ENCODE measurements at regions not wholly inside any gene's neighbourhood (a gene's known extent, or its start where the extent isn't known, plus 50 kb on each side); places are given as distances from the start of the nearest gene placed in this dataset.

GRCh38 chr1:232101231-232101630 is 474.6 kb downstream of the DISC1 start (continued):
- TF ChIP-seq TEAD4 (IDR thresholded peaks at IDR 0.05; ENCODE audit: borderline replicate concordance, insufficient read depth) = no peak

GRCh38 chr1:232096751-232097150 is 470.2 kb downstream of the DISC1 start:
- CTCF ChIA-PET = no interaction called here
- 84% methylated on average over 3 of the region's 3 CpGs for WGBS (ENCODE audit: low lambda C conversion rate)
- POLR2A ChIA-PET = interaction anchor here (0.6 kb wide), 1 partner anchor 1255 kb away, joined by 3 read pairs; no protein-coding TSS in a partner anchor

More at GRCh38 chr1:232096751-232097150, 470.2 kb downstream of the DISC1 start:
- Histone ChIP-seq H3K79me2 (ENCODE audit: insufficient read depth) (no peaks in the 10 kb centered on the region), H2AFZ (ENCODE audit: low read depth) (no peak overlapping the region), H3F3A (replicated peaks; ENCODE audit: insufficient read depth) (no peaks in the 10 kb centered on the region), H4K20me1 (ENCODE audit: insufficient read depth) (no peaks in the 10 kb centered on the region), H3K4me3 (ENCODE audit: low read depth in 2 of 2, low read length in 1 of 2) (no peak overlapping the region), H3K36me3 (replicated peaks in 1 of 2; ENCODE audit: control insufficient read depth in 1 of 2, insufficient read depth in 2 of 2, low read length in 1 of 2) (no peaks in the 10 kb centered on the region), H3K9ac (no peak overlapping the region), H3K9me2 (no peaks in the 10 kb centered on the region), H3K27me3 (ENCODE audit: insufficient read depth) (no peaks in the 10 kb centered on the region), H3K27ac (ENCODE audit: low read depth in 2 of 2, low read length in 1 of 2) (no peak overlapping the region), H3K4me1 (ENCODE audit: control insufficient read depth in 1 of 2, insufficient read depth in 2 of 2, low read depth in 1 of 2, low read length in 1 of 2) (no peaks in the 10 kb centered on the region), H3K4me2 (no peak overlapping the region), H3K9me3 (no peaks in the 10 kb centered on the region)
- TF ChIP-seq MEF2A (IDR thresholded peaks at IDR 0.05; ENCODE audit: borderline replicate concordance, low read depth) = no peak
- TF ChIP-seq FOXJ3 (CRISPR knock-in tag; IDR thresholded peaks at IDR 0.05) = no peak
- TF ChIP-seq IRF3 (IDR thresholded peaks at IDR 0.05; ENCODE audit: low read depth, low read length) = no peak
- no peak for TF ChIP-seq MAX (IDR thresholded peaks at IDR 0.05; ENCODE audit: low read depth)
- no peak for TF ChIP-seq FOXM1 (IDR thresholded peaks at IDR 0.05; ENCODE audit: low read depth)
- no peak for TF ChIP-seq JUND (IDR thresholded peaks at IDR 0.05)
- TF ChIP-seq USF2 (IDR thresholded peaks at IDR 0.05; ENCODE audit: borderline replicate concordance, low read depth, low read length) = no peak
- no peak for TF ChIP-seq RAD21 (IDR thresholded peaks at IDR 0.05; ENCODE audit: low read length)
- no peak for TF ChIP-seq SIN3A (IDR thresholded peaks at IDR 0.05; ENCODE audit: borderline replicate concordance, low read depth, low read length)
- TF ChIP-seq POLR2AphosphoS5 (IDR thresholded peaks at IDR 0.05; ENCODE audit: low read depth, low read length) = no peak
- no peak for TF ChIP-seq TCF12 (IDR thresholded peaks at IDR 0.05)
- TF ChIP-seq NRF1 (IDR thresholded peaks at IDR 0.05; ENCODE audit: low read depth, low read length) = no peak
- TF ChIP-seq RXRA (IDR thresholded peaks at IDR 0.05; ENCODE audit: borderline replicate concordance, low read depth) = no peak
- no peak for TF ChIP-seq RCOR1 (IDR thresholded peaks at IDR 0.05; ENCODE audit: low read length)
- no peak for TF ChIP-seq GABPA (IDR thresholded peaks at IDR 0.05; ENCODE audit: low read depth)
- TF ChIP-seq, protein P1, sequence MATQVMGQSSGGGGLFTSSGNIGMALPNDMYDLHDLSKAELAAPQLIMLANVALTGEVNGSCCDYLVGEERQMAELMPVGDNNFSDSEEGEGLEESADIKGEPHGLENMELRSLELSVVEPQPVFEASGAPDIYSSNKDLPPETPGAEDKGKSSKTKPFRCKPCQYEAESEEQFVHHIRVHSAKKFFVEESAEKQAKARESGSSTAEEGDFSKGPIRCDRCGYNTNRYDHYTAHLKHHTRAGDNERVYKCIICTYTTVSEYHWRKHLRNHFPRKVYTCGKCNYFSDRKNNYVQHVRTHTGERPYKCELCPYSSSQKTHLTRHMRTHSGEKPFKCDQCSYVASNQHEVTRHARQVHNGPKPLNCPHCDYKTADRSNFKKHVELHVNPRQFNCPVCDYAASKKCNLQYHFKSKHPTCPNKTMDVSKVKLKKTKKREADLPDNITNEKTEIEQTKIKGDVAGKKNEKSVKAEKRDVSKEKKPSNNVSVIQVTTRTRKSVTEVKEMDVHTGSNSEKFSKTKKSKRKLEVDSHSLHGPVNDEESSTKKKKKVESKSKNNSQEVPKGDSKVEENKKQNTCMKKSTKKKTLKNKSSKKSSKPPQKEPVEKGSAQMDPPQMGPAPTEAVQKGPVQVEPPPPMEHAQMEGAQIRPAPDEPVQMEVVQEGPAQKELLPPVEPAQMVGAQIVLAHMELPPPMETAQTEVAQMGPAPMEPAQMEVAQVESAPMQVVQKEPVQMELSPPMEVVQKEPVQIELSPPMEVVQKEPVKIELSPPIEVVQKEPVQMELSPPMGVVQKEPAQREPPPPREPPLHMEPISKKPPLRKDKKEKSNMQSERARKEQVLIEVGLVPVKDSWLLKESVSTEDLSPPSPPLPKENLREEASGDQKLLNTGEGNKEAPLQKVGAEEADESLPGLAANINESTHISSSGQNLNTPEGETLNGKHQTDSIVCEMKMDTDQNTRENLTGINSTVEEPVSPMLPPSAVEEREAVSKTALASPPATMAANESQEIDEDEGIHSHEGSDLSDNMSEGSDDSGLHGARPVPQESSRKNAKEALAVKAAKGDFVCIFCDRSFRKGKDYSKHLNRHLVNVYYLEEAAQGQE (IDR thresholded peaks at IDR 0.05; ENCODE audit: low read depth, low read length) = no peak
- no peak for TF ChIP-seq RFX5 (IDR thresholded peaks at IDR 0.05; ENCODE audit: low read length)
- TF ChIP-seq CHD2 (IDR thresholded peaks at IDR 0.05; ENCODE audit: low read length, partially characterized antibody) = no peak
- DNase-seq = no peak

Small RNA genes in the stretch of these regions (small RNA-seq; reads per million reads assigned to genes)
- gene BX323014.1 = 0 reads per million in 7 experiments
- 0 reads per million in 7 experiments for gene RN7SL299P

All from SK-N-SH (cell line).